Stomach (tissue), 8 donors: ENCODE measurements at regions not wholly inside any gene's neighbourhood (a gene's known extent, or its start where the extent isn't known, plus 50 kb on each side); places are given as distances from the start of the nearest gene placed in this dataset.

Experiments used
- DNase-seq, 2 donors: peaks; one replicate each; pipeline versions ENCODE4 v3.0.0 to v3.0.0-alpha.2; 2013 to 2019
- H3K27ac ChIP-seq, 5 donors: fragments of 200-600 bp in 4 of 5; sonication (generic) in 4 of 5; one replicate each; pipeline ENCODE4 v1.5.1; 2013 to 2019; ENCODE audit warnings: mild to moderate bottlenecking in 1 of 5, moderate library complexity in 1 of 5
- H3K27me3 ChIP-seq, 3 donors: fragments of 200-600 bp; sonication (generic); one replicate each; pipeline ENCODE4 v1.5.1; 2017 to 2019; ENCODE audit warnings: mixed run types in 1 of 3
- H3K36me3 ChIP-seq, 4 donors: fragments of 200-600 bp; sonication (generic); 1 replicate in 3 of 4; 2 replicates in 1 of 4; pipeline ENCODE4 v1.5.1; 2016 to 2019
- H3K4me1 ChIP-seq, 4 donors: fragments of 200-600 bp; sonication (generic); one replicate each; pipeline ENCODE4 v1.5.1; 2016 to 2019
- H3K4me3 ChIP-seq, 4 donors: fragments of 200-600 bp; sonication (generic) in 3 of 4; one replicate each; pipeline ENCODE4 v1.5.1; 2016 to 2019; ENCODE audit warnings: mild to moderate bottlenecking in 1 of 4
- H3K9me3 ChIP-seq, 4 donors: fragments of 200-600 bp; sonication (generic); one replicate each; pipeline ENCODE4 v1.5.1; 2016 to 2019
- CTCF ChIP-seq, 7 experiments: fragments of 450-650 bp in 4 of 7; fragments of 200-600 bp in 3 of 7; sonication (generic) in 3 of 7; IDR thresholded peaks; one replicate each; pipeline ENCODE4 v1.5.1; 2016 to 2019; ENCODE audit warnings: antibody characterized with exemption in 7 of 7, control low read depth in 2 of 7, mild to moderate bottlenecking in 1 of 7
- EP300 ChIP-seq: sonication (generic); formaldehyde crosslinking; IDR thresholded peaks from one replicate; pipeline ENCODE4 v1.6.1; 2017; ENCODE audit warnings: antibody characterized with exemption
- POLR2A ChIP-seq, 4 donors: fragments of 450-650 bp; IDR thresholded peaks; one replicate each; pipeline ENCODE4 v1.6.1; 2016; ENCODE audit warnings: antibody characterized with exemption in 4 of 4, control low read depth in 2 of 4, mild to moderate bottlenecking in 1 of 4, moderate library complexity in 1 of 4
- POLR2AphosphoS5 ChIP-seq, 3 donors: sonication (generic); formaldehyde crosslinking; IDR thresholded peaks; one replicate each; pipeline ENCODE4 v1.6.1; 2016; ENCODE audit warnings: antibody characterized with exemption in 3 of 3
- WGBS, 5 donors: extraction: QIAGEN DNeasy Blood & Tissue Kit in 3 of 5; methylation state at CpG; one replicate each; pipeline versions ENCODE4 v1.1.5 to v1.1.7; 2013 to 2018; 5-methylcytosine and 5-hydroxymethylcytosine counted together
- intact Hi-C: fragments of 100-400 bp; cut with DNase I; formaldehyde crosslinking; loops from one replicate; pipeline ENCODE4 v1.15.1; 2023; ENCODE audit warnings: low total_unique reads
- donor health status: healthy with polysubstance abuse.
- donor health status: Bipolar disorder and iron deficiency.
- donor health status: healthy.

DNA sequence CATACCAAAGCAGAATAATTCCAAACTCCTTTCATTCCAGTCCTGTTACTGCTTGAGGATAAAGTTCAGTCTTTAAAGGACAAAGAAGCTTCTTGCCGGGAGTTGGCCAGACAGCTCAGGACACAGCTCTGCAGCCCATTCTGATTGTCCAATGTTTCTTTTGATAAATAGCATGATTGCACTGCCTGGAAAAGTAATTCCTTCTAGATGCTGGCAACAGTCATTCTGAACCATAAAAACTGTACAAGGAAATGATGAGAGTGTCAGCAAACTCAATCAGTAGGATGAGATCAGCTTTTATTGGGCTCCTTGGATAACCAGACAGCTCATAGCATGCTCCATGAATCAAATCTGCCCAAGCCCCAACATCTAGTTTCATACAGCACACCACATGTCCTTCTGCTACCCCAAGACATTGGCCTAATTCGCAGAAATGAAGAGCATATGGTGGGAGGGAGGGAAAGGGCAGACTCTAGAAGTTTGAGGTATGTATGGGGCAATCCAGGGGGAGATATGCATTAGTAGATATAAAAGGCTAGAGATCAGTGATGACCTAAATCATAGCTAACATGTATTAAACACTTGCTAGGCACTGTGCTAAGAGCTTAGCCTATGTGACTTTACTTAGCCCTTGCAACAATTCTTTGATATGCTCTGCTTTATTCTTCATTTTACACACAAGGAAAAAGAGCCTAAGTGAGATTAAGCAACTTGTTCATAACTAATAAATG is 219.9 kb upstream of the NREP start:
- intact Hi-C loops: no loop called here
- H3K27ac ChIP-seq: no peak overlapping the region

GRCh38 chr5:111975133-111975532 is 218.1 kb upstream of the NREP start:
- DNase-seq: no peak
- 53 to 71% (median 64%) methylated on average over 5 of the region's 5 CpGs for WGBS, 5 donors
- no peak for TF ChIP-seq EP300
- no peak for TF ChIP-seq POLR2A (IDR thresholded peaks at IDR 0.05)
- TF ChIP-seq CTCF (IDR thresholded peaks at IDR 0.05): no peak
- no peak for TF ChIP-seq POLR2AphosphoS5 (IDR thresholded peaks at IDR 0.05)
- Histone ChIP-seq H3K27me3 (no peaks in the 10 kb centered on the region), H3K9me3 (no peaks in the 10 kb centered on the region), H3K27ac (no peak overlapping the region), H3K4me1 (peaks cover 0 to 4% (median 0%) of the 10 kb centered on the region in 4 donors), H3K36me3 (no peaks in the 10 kb centered on the region), H3K4me3 (no peak overlapping the region)
- intact Hi-C loops: no loop called here

More for the DNA sequence above, 219.9 kb upstream of the NREP start:
- DNase-seq: peak in 1 of 2 donors; percentile 26
- no peak overlapping the region for H3K4me3 ChIP-seq
- H3K9me3 ChIP-seq: no peaks in the 10 kb centered on the region
- WGBS, 5 donors: 63 to 79% (median 75%) methylated on average over 2 of the region's 2 CpGs
- no peaks in the 10 kb centered on the region for H3K27me3 ChIP-seq
- H3K4me1 ChIP-seq: peaks cover 0 to 4% (median 0%) of the 10 kb centered on the region in 4 donors
- TF ChIP-seq POLR2A (IDR thresholded peaks at IDR 0.05): no peak
- H3K36me3 ChIP-seq: no peaks in the 10 kb centered on the region

DNA sequence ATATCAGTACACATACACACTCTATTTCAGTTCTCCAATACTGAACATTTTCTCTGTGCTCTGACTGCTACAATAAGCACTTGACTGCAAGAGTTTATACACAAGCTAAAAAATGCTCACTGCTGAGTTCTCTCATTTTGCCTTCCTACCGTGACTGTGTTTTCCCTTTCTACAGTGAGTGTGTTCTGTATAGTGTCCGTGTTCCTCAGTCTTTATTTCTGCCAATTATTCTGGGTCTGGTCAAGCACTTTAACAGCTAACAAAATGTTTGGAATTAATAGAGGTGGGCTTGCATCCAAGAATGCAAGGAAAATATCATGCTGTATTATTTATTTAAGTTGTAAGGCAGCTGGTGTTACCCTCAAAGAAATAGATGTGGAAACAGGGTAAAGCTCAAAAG is 217.0 kb upstream of the NREP start:
- H3K27ac ChIP-seq: no peak overlapping the region
- TF ChIP-seq CTCF (IDR thresholded peaks at IDR 0.05): no peak
- no peak for TF ChIP-seq POLR2A (IDR thresholded peaks at IDR 0.05)
- TF ChIP-seq POLR2AphosphoS5 (IDR thresholded peaks at IDR 0.05): no peak
- TF ChIP-seq EP300: no peak
- peak in 1 of 2 donors; percentile 41 for DNase-seq
- intact Hi-C loops: no loop called here
- 24 to 56% (median 46%) methylated on average over 2 of the region's 2 CpGs for WGBS, 5 donors
- H3K27me3 ChIP-seq: no peaks in the 10 kb centered on the region
- no peaks in the 10 kb centered on the region for H3K9me3 ChIP-seq
- H3K4me3 ChIP-seq: no peak overlapping the region
- H3K36me3 ChIP-seq: no peaks in the 10 kb centered on the region
- peaks cover 0 to 4% (median 0%) of the 10 kb centered on the region in 4 donors for H3K4me1 ChIP-seq

DNA sequence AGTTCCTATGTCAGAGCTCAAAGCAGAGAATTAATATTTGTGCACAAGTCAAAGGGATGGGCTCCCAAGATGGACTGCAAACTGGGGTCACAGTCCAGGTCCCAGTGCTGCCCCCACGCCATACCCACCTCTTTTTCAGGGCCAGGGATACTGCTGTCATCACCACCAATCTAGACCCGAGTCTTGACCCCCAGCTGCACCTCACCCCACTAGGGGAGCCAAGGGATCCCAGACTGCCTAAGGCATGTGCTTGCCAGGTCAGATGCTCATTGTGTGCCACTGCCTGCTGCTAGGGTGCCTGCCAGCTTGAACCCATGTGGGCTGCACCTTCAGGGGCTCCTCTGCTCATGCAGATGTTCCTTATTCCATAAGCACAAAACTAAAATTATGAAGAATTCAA is 215.6 kb upstream of the NREP start:
- no peak for DNase-seq
- WGBS, 5 donors: 83 to 100% (median 87%) methylated on average over 2 of the region's 2 CpGs
- Histone ChIP-seq H3K4me3 (no peak overlapping the region), H3K27ac (no peak overlapping the region), H3K36me3 (no peaks in the 10 kb centered on the region), H3K4me1 (peaks cover 0 to 4% (median 0%) of the 10 kb centered on the region in 4 donors), H3K9me3 (no peaks in the 10 kb centered on the region), H3K27me3 (no peaks in the 10 kb centered on the region)
- TF ChIP-seq EP300: no peak
- TF ChIP-seq CTCF (IDR thresholded peaks at IDR 0.05): no peak
- TF ChIP-seq POLR2A (IDR thresholded peaks at IDR 0.05): no peak
- no peak for TF ChIP-seq POLR2AphosphoS5 (IDR thresholded peaks at IDR 0.05)
- intact Hi-C loops: no loop called here

DNA sequence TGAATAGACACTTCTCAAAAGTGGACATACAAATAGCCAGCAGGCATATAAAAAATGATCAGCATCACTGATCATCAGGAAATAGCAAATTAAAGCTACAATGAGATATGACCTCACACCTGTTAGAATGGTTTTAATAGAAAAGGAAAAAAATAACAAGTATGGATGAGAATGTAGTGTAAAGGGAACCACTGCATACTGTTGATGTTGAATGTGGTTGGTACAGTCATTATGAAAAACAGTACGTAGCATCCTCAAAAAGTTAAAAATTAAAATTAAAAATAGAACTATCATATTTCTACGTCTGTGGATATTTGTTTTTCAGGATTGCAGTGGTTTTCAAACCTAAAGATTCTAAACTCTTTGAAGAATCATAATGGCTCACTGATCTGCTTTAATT is 215.1 kb upstream of the NREP start:
- TF ChIP-seq CTCF (IDR thresholded peaks at IDR 0.05) (no peak), EP300 (no peak), POLR2AphosphoS5 (IDR thresholded peaks at IDR 0.05) (no peak), POLR2A (IDR thresholded peaks at IDR 0.05) (no peak)
- intact Hi-C loops: no loop called here
- WGBS, 5 donors: 84 to 98% (median 92%) methylated on average over 2 of the region's 2 CpGs

More for the DNA sequence above, 215.1 kb upstream of the NREP start:
- peaks cover 0 to 4% (median 0%) of the 10 kb centered on the region in 4 donors for H3K4me1 ChIP-seq
- no peak for DNase-seq
- H3K36me3 ChIP-seq: no peaks in the 10 kb centered on the region
- no peak overlapping the region for H3K27ac ChIP-seq
- H3K9me3 ChIP-seq: no peaks in the 10 kb centered on the region
- no peak overlapping the region for H3K4me3 ChIP-seq
- H3K27me3 ChIP-seq: no peaks in the 10 kb centered on the region
